Right lobe of liver (tissue), 4 donors: ENCODE measurements at regions not wholly inside any gene's neighbourhood (a gene's known extent, or its start where the extent isn't known, plus 50 kb on each side); places are given as distances from the start of the nearest gene placed in this dataset.

ENCODE experiments used
- CTCF ChIP-seq, 4 donors: fragments of 200-600 bp in 3 of 4; fragments of 450-650 bp in 1 of 4; IDR thresholded peaks; one replicate each; pipeline versions ENCODE4 v1.5.1 to v1.8.0; 2016 to 2022; ENCODE audit warnings: antibody characterized with exemption in 4 of 4, mild to moderate bottlenecking in 2 of 4
- POLR2A ChIP-seq: fragments of 450-650 bp; IDR thresholded peaks from one replicate; pipeline ENCODE4 v1.6.1; 2017; ENCODE audit warnings: antibody characterized with exemption, mild to moderate bottlenecking
- donor health status: DM: no; HTN: no; CAD: no.
- donor health status: DM: no; HTN: no; CAD: no.
- donor health status: DM: no; HTN: yes; CAD: no.

GRCh38 chr11:115745610-115746512 lies 241.6 kb upstream of the CADM1 start:
- TF ChIP-seq CTCF (IDR thresholded peaks at IDR 0.05) (no peak), POLR2A (no peak)
